ENCODE measurements at regions not wholly inside any gene's neighbourhood (a gene's known extent, or its start where the extent isn't known, plus 50 kb on each side); places are given as distances from the start of the nearest gene placed in this dataset.

- TF ChIP-seq CTCF (IDR thresholded peaks at IDR 0.05; ENCODE audit: insufficient read depth, low read length) (no peak), GABPA (IDR thresholded peaks at IDR 0.05; ENCODE audit: low read depth) (no peak)
These were observed 267.0 kb upstream of the UMPS start for GRCh38 chr3:124463234-124463633.
